ENCODE measurements at regions not wholly inside any gene's neighbourhood (a gene's known extent, or its start where the extent isn't known, plus 50 kb on each side); places are given as distances from the start of the nearest gene placed in this dataset.

- no peak for TF ChIP-seq KLF13 (tag; IDR thresholded peaks at IDR 0.05; ENCODE audit: borderline replicate concordance, low read depth)
- no peak for TF ChIP-seq HDGF (IDR thresholded peaks at IDR 0.05)
- no peak for TF ChIP-seq NCOA2 (IDR thresholded peaks at IDR 0.05; ENCODE audit: partially characterized antibody in 2 of 2)
- no peak for TF ChIP-seq TAF9B (IDR thresholded peaks at IDR 0.05; ENCODE audit: partially characterized antibody)
Measured at GRCh38 chr6:139832493-139833305, 458.3 kb upstream of the CITED2 start (continued).

GRCh38 chr6:139829576-139829975 is 455.1 kb upstream of the CITED2 start:
- H3K9me3 ChIP-seq (replicated peaks; ENCODE audit: control insufficient read depth, insufficient read depth, low read depth, low read length) = no peaks in the 10 kb centered on the region
- POLR2A ChIA-PET = interaction anchor here (0.6 kb wide), 1 partner anchor 17 kb away, joined by 3 read pairs; no protein-coding TSS in a partner anchor
- H3K9me1 ChIP-seq (ENCODE audit: control insufficient read depth, insufficient read depth, low read length) = no peaks in the 10 kb centered on the region
- no peak overlapping the region for H3K4me2 ChIP-seq (ENCODE audit: insufficient read depth, low read length)
- WGBS (ENCODE audit: insufficient coverage, low coverage, missing lambda C conversion rate) = 39% methylated on average over 4 of the region's 4 CpGs
- no peak overlapping the region for H3K27ac ChIP-seq (ENCODE audit: extremely low read depth, low read depth, low read length)
- H2AFZ ChIP-seq (ENCODE audit: low read depth, low read length) = 0 out of 2 replicates have a peak overlapping the region, but pooled peaks have one; percentile 53
- intact Hi-C loops (cut with micrococcal nuclease) = no loop called here
- TF ChIP-seq MEIS2 (IDR thresholded peaks at IDR 0.05; ENCODE audit: partially characterized antibody) (no peak), ZNF239 (CRISPR knock-in tag; IDR thresholded peaks at IDR 0.05) (no peak), HNRNPH1 (optimal IDR thresholded peaks at IDR 0.05; ENCODE audit: low read depth, low read length) (no peak), SMAD3 (CRISPR knock-in tag; conservative IDR thresholded peaks at IDR 0.05) (no peak), ZC3H8 (IDR thresholded peaks at IDR 0.05) (no peak), C11orf30 (IDR thresholded peaks at IDR 0.05; ENCODE audit: low read depth) (peak; percentile 31; the same call in 1 of the 2 replicates)
- in situ Hi-C loops (cut with MboI) = no loop called here
- CTCF ChIA-PET (ENCODE audit: low intra/inter-chr PET ratio) = no interaction called here
- no peak for FAIRE-seq
- no peaks in the 10 kb centered on the region for H3K79me2 ChIP-seq (ENCODE audit: control insufficient read depth, insufficient read depth, low read length)
- DNase-seq (ENCODE audit: extremely low read depth in 1 of 4, low spot score in 3 of 4) = peak in 1 of 4 experiments; percentile 22
- BruUV-seq (replicated peaks) = no TSS peak
- H3K9ac ChIP-seq (ENCODE audit: insufficient read depth in 1 of 2, low read depth in 2 of 2, low read length in 2 of 2) = no peak overlapping the region
- no peak overlapping the region for H3K4me3 ChIP-seq
- H3K36me3 ChIP-seq (ENCODE audit: control insufficient read depth, insufficient read depth, low read length) = no peaks in the 10 kb centered on the region
- H3K27me3 ChIP-seq (ENCODE audit: control insufficient read depth in 2 of 2, insufficient read depth in 2 of 2, low read length in 2 of 2) = no peaks in the 10 kb centered on the region
- no peaks in the 10 kb centered on the region for H4K20me1 ChIP-seq (replicated peaks; ENCODE audit: control insufficient read depth, insufficient read depth, low read length)
- peak; percentile 45; the same call in 1 of the 3 replicates for ATAC-seq
- peaks cover 0 to 14% of the 10 kb centered on the region in 2 experiments; a peak in 2 of 5 replicates for H3K4me1 ChIP-seq (replicated peaks in 1 of 2; ENCODE audit: control insufficient read depth in 2 of 2, insufficient read depth in 2 of 2, low read length in 2 of 2)

All from K562 (cell line).